HCT116 (cell line): ENCODE measurements at regions not wholly inside any gene's neighbourhood (a gene's known extent, or its start where the extent isn't known, plus 50 kb on each side); places are given as distances from the start of the nearest gene placed in this dataset.

ENCODE experiments used
- CEBPB ChIP-seq: IDR thresholded peaks from 2 replicates; pipeline ENCODE4 v1.6.1; 2012; ENCODE audit warnings: low read depth
- CTCF ChIP-seq, 3 experiments: fragments of 200-600 bp in 1 of 3; sonication (generic) in 1 of 3; IDR thresholded peaks in 2 of 3; conservative IDR thresholded peaks in 1 of 3; 2 replicates each; pipeline ENCODE4 v1.5.1; 2012 to 2017; ENCODE audit warnings: low read depth in 2 of 3, low read length in 2 of 3, antibody characterized with exemption in 1 of 3, borderline replicate concordance in 1 of 3, control low read depth in 1 of 3, mild to moderate bottlenecking in 1 of 3, mixed read lengths in 1 of 3, mixed run types in 1 of 3, moderate library complexity in 1 of 3; ENCODE audit not compliant: insufficient read depth in 1 of 3
- EZH2 ChIP-seq: fragments of 200-600 bp; sonication (generic); IDR thresholded peaks from 2 replicates; pipeline ENCODE4 v1.6.1; 2017; ENCODE audit warnings: antibody characterized with exemption, mixed run types
- EZH2phosphoT487 ChIP-seq: fragments of 200-600 bp; IDR thresholded peaks from 2 replicates; pipeline ENCODE4 v1.6.1; 2018; ENCODE audit warnings: antibody characterized with exemption, borderline replicate concordance
- JUND ChIP-seq: IDR thresholded peaks from 2 replicates; pipeline ENCODE4 v1.6.1; 2012
- MAX ChIP-seq: IDR thresholded peaks from 2 replicates; pipeline ENCODE4 v1.6.1; 2012
- POLR2A ChIP-seq: IDR thresholded peaks from 2 replicates; pipeline ENCODE4 v1.7.0; 2011; ENCODE audit warnings: borderline replicate concordance; ENCODE audit not compliant: insufficient read depth, insufficient read length; ENCODE audit errors: extremely low read depth
- POLR2AphosphoS5 ChIP-seq: IDR thresholded peaks from 2 replicates; pipeline ENCODE4 v1.6.1; 2011; ENCODE audit warnings: mild to moderate bottlenecking, low read depth, low read length, moderate library complexity
- RAD21 ChIP-seq: IDR thresholded peaks from 2 replicates; pipeline ENCODE4 v1.6.1; 2012; ENCODE audit warnings: low read depth, mild to moderate bottlenecking
- REST ChIP-seq: IDR thresholded peaks from 2 replicates; pipeline ENCODE4 v1.6.1; 2012; ENCODE audit warnings: low read depth
- SP1 ChIP-seq: IDR thresholded peaks from 2 replicates; pipeline ENCODE4 v1.6.1; 2012; ENCODE audit warnings: low read depth
- TCF7L2 ChIP-seq: IDR thresholded peaks from 2 replicates; pipeline ENCODE4 v1.7.0; 2011; ENCODE audit warnings: borderline replicate concordance, inconsistent platforms; ENCODE audit not compliant: insufficient read depth, insufficient read length; ENCODE audit errors: extremely low read depth
- YY1 ChIP-seq: IDR thresholded peaks from 2 replicates; pipeline ENCODE4 v1.6.1; 2011; ENCODE audit warnings: low read length, low read depth, moderate library complexity, mild to moderate bottlenecking; ENCODE audit not compliant: insufficient replicate concordance; ENCODE audit errors: extremely low read depth
- ZFX ChIP-seq: fragments of 450-650 bp; IDR thresholded peaks from 2 replicates; pipeline ENCODE4 v1.6.1; 2017

- TF ChIP-seq CTCF (IDR thresholded peaks at IDR 0.05 in 2 of 3, conservative IDR thresholded peaks at IDR 0.05 in 1 of 3; ENCODE audit: borderline replicate concordance in 1 of 3, insufficient read depth in 1 of 3, low read depth in 2 of 3, low read length in 2 of 3) (no peak), EZH2phosphoT487 (no peak), POLR2AphosphoS5 (no peak), SP1 (no peak), REST (no peak), CEBPB (no peak), YY1 (no peak), TCF7L2 (no peak), POLR2A (no peak), MAX (no peak), ZFX (no peak), RAD21 (no peak), JUND (no peak), EZH2 (no peak)
These were observed 714.1 kb upstream of the CDH10 start for GRCh38 chr5:25358919-25359318.
